ENCODE measurements at regions not wholly inside any gene's neighbourhood (a gene's known extent, or its start where the extent isn't known, plus 50 kb on each side); places are given as distances from the start of the nearest gene placed in this dataset.
"Not testable (repeated sequence)": the region's sequence is repeated elsewhere in the genome, so short reads cannot be mapped to it uniquely, and the experiment has no call there.

DNA sequence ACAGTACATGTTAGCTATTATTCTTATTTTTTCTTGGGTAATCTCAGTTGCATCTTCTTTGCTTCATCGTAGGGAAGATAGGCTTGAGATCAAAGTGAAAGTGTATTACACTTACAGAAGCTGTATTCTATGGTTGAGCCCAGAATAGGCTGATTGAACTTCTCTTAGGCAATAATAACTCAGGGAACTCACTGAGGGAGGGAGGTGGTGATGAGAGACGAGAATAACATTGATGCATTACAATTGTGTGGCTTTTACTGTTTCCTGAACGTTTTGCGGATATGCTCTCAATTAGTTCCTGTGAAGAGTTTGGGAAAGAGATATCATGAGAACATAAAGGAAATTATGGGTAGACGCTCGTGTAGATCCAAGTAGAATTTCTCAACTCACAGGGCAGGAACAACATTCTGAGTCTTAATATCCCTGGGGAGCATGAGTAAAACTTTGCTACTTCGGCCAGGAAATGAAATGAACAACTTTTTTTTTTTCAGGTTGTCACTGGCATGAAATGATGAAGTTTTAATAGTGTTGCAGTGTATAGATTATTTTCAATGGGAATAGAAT is 302.2 kb downstream of the TUSC7 start:
- DNase-seq = no peak

DNA sequence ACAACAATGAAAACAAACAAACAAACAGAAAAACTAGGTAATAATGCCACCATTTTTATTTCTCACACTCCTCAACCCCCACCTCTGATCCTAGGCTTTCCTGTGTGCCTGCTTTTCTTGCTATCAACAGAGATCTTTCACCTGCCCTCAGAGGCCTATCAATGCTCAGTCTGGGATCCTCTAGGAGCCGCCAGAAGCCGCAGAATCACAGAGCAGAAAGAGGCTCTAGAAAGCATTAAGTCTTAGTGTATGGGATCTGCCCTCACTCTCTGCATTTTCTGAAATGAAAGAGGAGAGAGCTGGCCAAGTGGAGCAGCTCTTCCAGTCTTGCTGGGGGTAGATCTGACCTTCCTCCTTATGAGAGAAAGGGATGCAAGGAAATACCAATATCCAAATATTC is 306.8 kb downstream of the TUSC7 start:
- no peak for DNase-seq

DNA sequence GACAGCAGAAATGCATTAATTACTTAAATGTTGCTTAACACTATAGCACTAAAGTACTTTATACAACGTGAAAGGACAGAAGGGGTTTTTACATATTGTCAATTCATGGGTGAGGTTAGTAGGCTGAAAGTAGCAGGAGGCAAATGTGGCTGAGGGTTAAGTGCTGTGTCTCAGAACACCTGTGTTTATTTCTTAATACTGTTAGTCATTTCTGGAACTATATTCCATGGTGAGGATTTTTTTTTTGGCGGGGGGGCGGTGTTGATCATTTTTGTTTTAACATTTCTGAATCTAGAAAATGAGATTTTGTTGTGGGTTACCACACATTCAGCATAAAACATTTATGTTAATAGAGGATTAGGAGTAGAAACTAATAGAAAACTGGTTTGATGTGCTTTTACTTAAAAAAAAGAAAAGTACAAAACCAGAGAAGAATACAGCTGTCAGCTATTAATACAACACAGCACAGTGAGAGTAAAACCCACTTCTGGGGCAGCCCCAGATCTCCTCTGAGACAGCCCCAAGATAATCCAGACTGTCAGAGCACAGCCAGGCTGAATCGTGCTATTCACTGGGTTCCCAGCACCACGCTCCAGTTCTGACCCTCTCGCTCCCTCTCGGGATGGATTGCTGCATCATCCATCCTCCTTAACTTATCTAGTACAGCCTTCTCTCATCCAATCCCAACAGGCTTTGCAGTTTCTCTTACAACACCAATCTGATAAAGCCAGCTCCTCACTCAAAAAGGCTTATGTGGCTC is 307.7 kb downstream of the TUSC7 start:
- no peak for DNase-seq

DNA sequence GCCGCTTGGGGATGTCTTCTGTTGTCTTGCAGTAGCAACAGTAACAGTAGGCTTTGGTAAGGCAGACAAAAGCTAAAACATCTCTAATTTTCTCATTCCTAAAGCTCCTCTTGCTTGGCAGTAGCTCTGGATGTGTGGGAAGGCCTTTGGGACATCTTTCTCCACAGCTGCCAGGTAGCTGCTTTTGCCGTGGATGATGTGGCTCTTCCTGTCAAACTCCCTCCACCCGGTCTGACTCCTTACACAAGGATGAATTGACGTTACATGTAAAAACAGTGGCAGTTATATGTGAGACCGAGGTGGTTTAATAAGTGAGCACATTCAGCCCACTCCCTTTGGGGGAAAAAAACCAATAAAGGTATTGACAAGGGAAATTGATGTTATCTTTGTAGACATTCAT is 309.1 kb downstream of the TUSC7 start:
- no peak for DNase-seq

DNA sequence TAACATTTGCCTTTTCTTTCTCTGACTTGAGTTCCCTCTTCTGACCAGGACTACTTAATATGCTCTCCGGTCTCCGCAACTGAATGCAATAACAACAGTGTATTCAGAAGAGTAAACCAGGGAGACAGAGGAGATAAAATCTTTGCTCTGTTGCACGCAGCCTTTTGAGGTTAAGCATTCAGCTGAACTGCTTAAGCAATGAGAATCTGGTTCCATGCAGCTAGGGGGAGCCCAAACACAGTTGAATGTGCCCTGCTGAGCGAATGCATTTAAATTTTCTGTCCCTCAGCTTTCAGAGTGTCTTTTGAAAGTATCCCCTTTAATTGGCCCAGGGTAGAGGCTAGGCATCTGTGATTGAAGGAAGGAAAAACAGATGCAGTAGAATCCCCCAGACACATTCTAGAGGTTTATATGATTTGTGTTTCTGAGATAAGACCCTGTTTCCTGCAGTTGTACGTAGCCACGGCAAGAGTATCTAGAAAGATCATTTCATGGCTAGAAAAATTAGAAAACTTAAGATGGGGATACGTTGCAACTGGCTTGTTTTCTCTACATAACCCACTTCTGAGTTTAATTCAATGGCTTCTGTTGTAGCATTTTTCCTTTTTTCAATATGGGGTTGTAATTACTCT is 309.6 kb downstream of the TUSC7 start:
- peak; percentile 43 for DNase-seq

GRCh38 chr3:117026401-117026800 is 316.8 kb downstream of the TUSC7 start:
- DNase-seq = no peak

GRCh38 chr3:117035745-117036144 is 326.2 kb downstream of the TUSC7 start:
- no peak for DNase-seq

- no peak for DNase-seq
Measured at GRCh38 chr3:117036259-117036799, 326.8 kb downstream of the TUSC7 start.

GRCh38 chr3:117045143-117045542 is 335.6 kb downstream of the TUSC7 start:
- peak; percentile 38 for DNase-seq

DNA sequence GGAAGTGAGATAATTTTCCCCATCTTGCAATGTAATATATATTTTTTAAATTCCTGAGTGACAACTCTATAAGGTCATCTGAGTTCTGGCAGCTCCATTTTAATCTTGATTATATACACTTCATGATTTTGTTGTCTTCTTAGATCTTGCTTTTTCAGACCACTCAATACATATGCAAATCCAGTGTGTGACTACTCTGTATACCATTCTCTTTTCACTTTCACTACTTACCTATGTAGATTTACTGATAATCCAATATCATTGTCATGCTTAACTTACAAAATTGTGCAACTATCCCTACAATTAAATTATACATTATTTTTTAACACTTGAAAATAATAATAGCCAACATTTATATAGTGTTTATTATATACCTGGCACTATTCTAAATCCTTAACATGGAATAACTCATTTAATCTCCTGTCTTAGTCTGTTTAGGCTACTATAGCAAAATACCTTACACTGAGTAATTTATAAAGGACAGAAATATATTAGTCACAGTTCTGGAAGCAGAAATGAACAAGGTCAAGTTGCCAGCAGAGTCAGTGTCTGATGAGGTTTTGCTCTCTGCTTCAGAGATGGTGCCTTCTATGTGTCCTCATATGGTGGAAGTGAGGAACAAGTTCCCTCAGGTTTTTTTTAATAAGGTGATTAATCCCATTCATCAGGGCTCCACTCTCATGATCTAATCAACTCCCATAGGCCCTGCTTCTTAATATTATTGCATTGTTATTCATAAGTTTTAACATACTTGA is 338.5 kb downstream of the TUSC7 start:
- DNase-seq = no peak

DNA sequence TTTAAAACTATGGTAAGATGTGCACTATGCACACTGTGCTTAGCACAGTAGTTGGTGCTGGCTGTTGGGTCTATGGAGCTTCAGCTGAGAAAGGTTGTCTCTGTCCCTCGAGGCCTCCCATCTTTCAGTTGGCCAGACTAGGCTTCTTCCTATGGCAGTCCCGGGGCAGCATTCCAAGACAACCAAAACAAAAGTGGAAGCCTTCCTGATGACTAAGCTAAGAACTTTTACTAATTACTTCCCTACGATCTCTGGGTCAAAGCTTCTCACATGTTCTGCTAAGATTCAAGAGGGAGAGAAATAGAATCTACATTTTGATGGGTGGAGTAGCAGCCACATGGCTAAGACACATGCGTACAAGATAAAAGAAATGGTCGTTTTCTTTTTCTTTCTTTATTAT is 342.8 kb downstream of the TUSC7 start:
- DNase-seq = no peak

DNA sequence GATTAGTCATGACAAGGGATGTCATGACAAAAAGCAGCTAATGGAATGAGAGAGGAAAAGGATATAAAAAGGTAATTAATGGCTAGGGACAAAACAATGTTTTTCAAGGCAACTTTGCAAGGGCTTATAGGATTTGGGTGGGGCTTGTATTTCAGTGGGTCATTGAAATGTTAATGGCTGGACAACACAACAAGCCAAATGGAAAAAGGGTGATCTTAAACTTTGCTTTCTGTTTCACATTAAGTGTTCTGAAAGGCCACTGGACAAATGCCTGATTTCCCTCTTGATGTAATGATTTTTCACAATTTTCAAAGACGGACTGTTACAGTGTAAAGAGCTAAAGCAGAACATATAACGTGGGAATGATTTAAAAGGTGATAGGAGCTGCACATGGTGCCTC is 345.0 kb downstream of the TUSC7 start:
- DNase-seq = no peak

DNA sequence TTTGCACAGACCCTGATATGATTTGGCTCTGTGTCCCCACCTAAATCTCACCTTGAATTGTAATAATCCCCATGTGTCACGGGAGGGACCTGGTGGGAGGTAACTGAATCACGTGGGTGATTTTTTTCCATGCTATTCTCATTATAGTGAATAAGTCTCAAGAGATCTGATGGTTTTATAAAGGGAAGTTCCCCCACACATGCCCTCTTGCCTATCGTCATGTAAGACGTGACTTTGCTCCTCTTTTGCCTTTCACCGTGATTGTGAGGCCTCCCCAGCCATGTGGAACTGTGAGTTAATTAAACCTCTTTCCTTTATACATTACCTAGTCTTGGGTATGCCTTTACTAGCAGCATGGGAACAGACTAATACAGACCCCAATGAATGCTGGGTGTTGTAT is 347.4 kb downstream of the TUSC7 start:
- not testable (repeated sequence) for DNase-seq

DNA sequence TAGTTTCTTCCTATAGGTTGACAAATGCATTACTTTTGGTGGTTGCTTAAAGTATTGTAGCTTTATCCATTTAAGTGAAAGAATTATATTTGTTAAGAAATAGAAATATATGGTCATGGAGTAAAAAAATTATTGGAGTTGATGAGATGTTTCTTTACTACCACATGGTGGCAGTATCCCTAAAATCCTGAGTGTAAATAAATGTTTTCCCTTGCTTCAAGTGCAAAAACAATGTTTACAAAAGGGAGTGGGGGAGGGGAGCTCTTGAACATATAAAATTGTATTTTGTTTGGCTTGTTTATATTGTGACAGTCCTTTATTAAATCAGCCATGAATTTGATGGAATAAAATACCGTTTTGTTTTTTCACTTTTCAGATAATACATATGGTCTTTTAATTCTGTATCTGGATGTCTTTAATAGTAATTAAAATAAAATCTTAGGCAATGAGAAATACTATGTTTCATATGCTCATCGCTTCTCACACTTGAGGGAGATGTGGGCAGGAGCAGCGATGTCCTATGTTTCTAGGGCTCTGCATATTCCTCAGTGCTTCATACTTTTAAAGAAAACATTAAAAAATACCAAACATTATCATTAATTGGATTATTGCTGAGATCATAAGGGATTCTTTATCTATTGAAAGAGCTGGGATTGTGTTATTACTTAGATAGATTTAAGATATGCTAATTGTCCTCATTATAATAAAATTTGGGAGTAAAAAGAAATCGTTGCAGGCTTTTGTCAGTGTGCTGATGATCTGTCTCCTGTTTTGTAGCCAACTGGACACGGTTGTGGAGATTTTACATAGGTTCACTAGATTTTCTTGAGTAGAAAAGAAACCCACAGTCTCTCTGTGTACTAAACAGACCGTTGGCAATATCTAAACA is 349.7 kb downstream of the TUSC7 start:
- peak; percentile 79 for DNase-seq

DNA sequence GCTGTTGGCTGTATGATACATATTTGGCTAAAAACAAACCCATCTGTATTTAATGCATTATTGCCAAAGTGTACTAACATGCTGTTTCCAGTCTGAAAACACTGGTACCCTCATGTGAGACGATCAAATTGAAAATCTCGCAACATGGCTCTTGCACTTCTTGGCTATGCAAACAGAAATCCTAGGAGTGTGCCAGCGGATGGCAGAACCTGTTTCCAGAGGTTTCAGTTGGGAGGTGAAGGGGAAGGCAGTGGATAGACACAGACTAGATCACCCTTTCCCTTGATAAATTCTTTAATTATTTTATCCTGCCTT is 350.3 kb downstream of the TUSC7 start:
- peak; percentile 20 for DNase-seq

GRCh38 chr3:117063930-117064329 is 354.4 kb downstream of the TUSC7 start:
- DNase-seq = no peak

DNA sequence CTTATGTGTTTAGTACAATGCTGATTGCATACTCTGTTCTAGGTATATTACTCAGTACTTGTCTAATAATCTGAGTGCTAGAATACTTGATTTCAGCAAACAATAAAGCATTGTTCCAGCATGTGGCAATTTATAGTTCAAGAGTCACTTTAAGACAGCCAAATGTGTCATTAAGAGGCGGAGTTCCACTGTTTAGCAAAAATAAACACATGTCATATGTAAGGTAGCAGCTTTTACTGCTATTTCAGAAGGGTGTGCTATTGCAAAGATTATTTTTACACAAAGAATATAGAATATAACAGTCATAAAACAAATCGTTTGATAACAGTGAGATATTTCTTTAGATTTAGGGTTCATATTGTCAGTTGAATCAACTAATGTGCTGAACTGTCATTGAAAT is 358.7 kb downstream of the TUSC7 start:
- no peak for DNase-seq

- no peak for DNase-seq
Measured at GRCh38 chr3:117074826-117075225, 365.2 kb downstream of the TUSC7 start.

GRCh38 chr3:117079997-117080396 is 370.4 kb downstream of the TUSC7 start:
- DNase-seq = no peak

- no peak for DNase-seq
Measured at GRCh38 chr3:117080872-117081271, 371.3 kb downstream of the TUSC7 start.

- no peak for DNase-seq
Measured at GRCh38 chr3:117084277-117084676, 374.7 kb downstream of the TUSC7 start.

GRCh38 chr3:117084739-117085270 is 375.2 kb downstream of the TUSC7 start:
- DNase-seq = no peak
